Panc1 (cell line): ENCODE measurements at regions not wholly inside any gene's neighbourhood (a gene's known extent, or its start where the extent isn't known, plus 50 kb on each side); places are given as distances from the start of the nearest gene placed in this dataset.

Source experiments
- ATAC-seq: fragments of 200-7000 bp; cut with Tn5 transposase; 2 replicates; pipeline ENCODE4 v1.9.1; 2020; ENCODE audit warnings: mild to moderate bottlenecking, moderate library complexity
- BruUV-seq: library from RNA; stranded (reverse); fragments of 400-500 nt; replicated peaks from 2 replicates; lab custom pipeline; 2021; lab: Mats Ljungman, UMichigan
- CTCF ChIA-PET: fragments of 300-600 bp; sonication (Branson Sonifier 250); formaldehyde crosslinking; loops from one replicate; lab custom pipeline; 2022; ENCODE audit warnings: antibody characterized with exemption; lab: Charles Lee
- POLR2A ChIA-PET: fragments of 300-600 bp; sonication (Branson Sonifier 250); formaldehyde crosslinking; loops from one replicate; lab custom pipeline; 2022; ENCODE audit warnings: antibody characterized with exemption; lab: Charles Lee
- DNase-seq: peaks from one replicate; pipeline ENCODE4 v3.0.0-alpha.2; 2010; ENCODE audit warnings: low read depth, low spot score
- H3K27ac ChIP-seq: 2 replicates; pipeline ENCODE4 v1.5.1; 2011; ENCODE audit warnings: mild to moderate bottlenecking, low read length, inconsistent platforms
- H3K27me3 ChIP-seq: fragments of 200-500 bp; sonication (Bioruptor generic); 2 replicates; pipeline ENCODE4 v1.6.0; 2014; ENCODE audit warnings: low read length, inconsistent platforms; ENCODE audit not compliant: control insufficient read depth, insufficient read depth
- H3K36me3 ChIP-seq: fragments of 200-500 bp; sonication (Bioruptor generic); 2 replicates; pipeline ENCODE4 v1.5.1; 2014; ENCODE audit warnings: inconsistent platforms, mild to moderate bottlenecking, low read length, moderate library complexity; ENCODE audit not compliant: control insufficient read depth, insufficient read depth
- H3K4me1 ChIP-seq: 2 replicates; pipeline ENCODE4 v1.5.1; 2011; ENCODE audit warnings: inconsistent platforms, mild to moderate bottlenecking, low read length, moderate library complexity; ENCODE audit not compliant: control insufficient read depth, insufficient read depth
- H3K4me3 ChIP-seq, 2 experiments: 2 replicates each; pipeline ENCODE4 v1.5.1; 2011 to 2012; ENCODE audit warnings: low read depth in 2 of 2, low read length in 2 of 2, mild to moderate bottlenecking in 2 of 2, inconsistent platforms in 1 of 2, moderate library complexity in 1 of 2
- H3K9me3 ChIP-seq: fragments of 200-500 bp; sonication (Bioruptor generic); 2 replicates; pipeline ENCODE4 v1.5.1; 2014; ENCODE audit warnings: low read depth, mild to moderate bottlenecking, inconsistent platforms, low read length, moderate library complexity; ENCODE audit not compliant: control insufficient read depth, insufficient read depth
- POLR2AphosphoS5 ChIP-seq: IDR thresholded peaks from 2 replicates; pipeline ENCODE4 v1.6.1; 2012; ENCODE audit warnings: mild to moderate bottlenecking, low read depth, low read length, moderate library complexity
- SIN3A ChIP-seq: IDR thresholded peaks from 2 replicates; pipeline ENCODE4 v1.6.1; 2012; ENCODE audit warnings: low read depth, mild to moderate bottlenecking, low read length, moderate library complexity, borderline replicate concordance; ENCODE audit not compliant: insufficient read depth
- TCF7L2 ChIP-seq: IDR thresholded peaks from 2 replicates; pipeline ENCODE4 v1.6.1; 2011; ENCODE audit warnings: mild to moderate bottlenecking, low read depth, low read length, inconsistent platforms
- in situ Hi-C: cut with HindIII; loops from 2 replicates; pipeline ENCODE4 v1.10.0; 2016; ENCODE audit warnings: low sequenced_read_pairs, low pct_unique_long_range_greater_than_20kb
- intact Hi-C: fragments of 100-400 bp; cut with micrococcal nuclease; formaldehyde crosslinking; loops from one replicate; pipeline ENCODE4 v1.10.0; 2022; ENCODE audit not compliant: unreplicated experiment
- TF ChIP-seq, protein P1 (sequence below): fragments of 450-650 bp; IDR thresholded peaks from 2 replicates; pipeline ENCODE4 v1.5.1; 2017; ENCODE audit warnings: mild to moderate bottlenecking
- TF ChIP-seq, protein P2 (sequence below), 2 experiments: IDR thresholded peaks; 2 replicates each; pipeline ENCODE4 v1.6.1; 2011 to 2012; ENCODE audit warnings: low read depth in 2 of 2, control low read depth in 1 of 2, low read length in 1 of 2, mild to moderate bottlenecking in 1 of 2, moderate library complexity in 1 of 2; ENCODE audit not compliant: insufficient read depth in 1 of 2

DNA sequence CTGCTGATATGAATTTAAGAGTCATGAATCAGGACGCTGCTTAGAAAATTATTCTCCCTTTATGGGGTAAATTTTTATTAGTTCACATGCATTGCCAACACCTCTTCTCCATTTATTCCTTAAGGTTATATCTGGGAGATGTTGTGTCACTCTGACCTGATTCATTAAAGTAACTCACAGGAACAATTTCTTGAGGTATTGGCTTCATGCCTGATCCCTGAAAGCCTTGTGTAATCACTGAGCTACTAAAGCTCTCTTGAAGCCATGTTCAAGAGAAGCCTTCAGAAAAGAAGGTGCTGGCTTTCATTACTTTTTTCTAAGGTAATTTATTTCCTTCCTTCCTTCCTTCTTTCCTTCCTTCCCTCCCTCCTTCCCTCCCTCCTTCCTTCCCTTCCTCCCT is 420.6 kb downstream of the RAB38 start:
- H3K4me3 ChIP-seq: no peak overlapping the region
- H3K9me3 ChIP-seq: no peaks in the 10 kb centered on the region
- ATAC-seq (no peak), DNase-seq (no peak)
- BruUV-seq: no TSS peak
- POLR2A ChIA-PET: no interaction called here
- in situ Hi-C loops: no loop called here
- H3K27me3 ChIP-seq: no peaks in the 10 kb centered on the region
- CTCF ChIA-PET: no interaction called here
- TF ChIP-seq TCF7L2 (no peak), SIN3A (no peak), POLR2AphosphoS5 (no peak)
- TF ChIP-seq, protein P1, sequence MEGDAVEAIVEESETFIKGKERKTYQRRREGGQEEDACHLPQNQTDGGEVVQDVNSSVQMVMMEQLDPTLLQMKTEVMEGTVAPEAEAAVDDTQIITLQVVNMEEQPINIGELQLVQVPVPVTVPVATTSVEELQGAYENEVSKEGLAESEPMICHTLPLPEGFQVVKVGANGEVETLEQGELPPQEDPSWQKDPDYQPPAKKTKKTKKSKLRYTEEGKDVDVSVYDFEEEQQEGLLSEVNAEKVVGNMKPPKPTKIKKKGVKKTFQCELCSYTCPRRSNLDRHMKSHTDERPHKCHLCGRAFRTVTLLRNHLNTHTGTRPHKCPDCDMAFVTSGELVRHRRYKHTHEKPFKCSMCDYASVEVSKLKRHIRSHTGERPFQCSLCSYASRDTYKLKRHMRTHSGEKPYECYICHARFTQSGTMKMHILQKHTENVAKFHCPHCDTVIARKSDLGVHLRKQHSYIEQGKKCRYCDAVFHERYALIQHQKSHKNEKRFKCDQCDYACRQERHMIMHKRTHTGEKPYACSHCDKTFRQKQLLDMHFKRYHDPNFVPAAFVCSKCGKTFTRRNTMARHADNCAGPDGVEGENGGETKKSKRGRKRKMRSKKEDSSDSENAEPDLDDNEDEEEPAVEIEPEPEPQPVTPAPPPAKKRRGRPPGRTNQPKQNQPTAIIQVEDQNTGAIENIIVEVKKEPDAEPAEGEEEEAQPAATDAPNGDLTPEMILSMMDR: no peak
- TF ChIP-seq, protein P2, sequence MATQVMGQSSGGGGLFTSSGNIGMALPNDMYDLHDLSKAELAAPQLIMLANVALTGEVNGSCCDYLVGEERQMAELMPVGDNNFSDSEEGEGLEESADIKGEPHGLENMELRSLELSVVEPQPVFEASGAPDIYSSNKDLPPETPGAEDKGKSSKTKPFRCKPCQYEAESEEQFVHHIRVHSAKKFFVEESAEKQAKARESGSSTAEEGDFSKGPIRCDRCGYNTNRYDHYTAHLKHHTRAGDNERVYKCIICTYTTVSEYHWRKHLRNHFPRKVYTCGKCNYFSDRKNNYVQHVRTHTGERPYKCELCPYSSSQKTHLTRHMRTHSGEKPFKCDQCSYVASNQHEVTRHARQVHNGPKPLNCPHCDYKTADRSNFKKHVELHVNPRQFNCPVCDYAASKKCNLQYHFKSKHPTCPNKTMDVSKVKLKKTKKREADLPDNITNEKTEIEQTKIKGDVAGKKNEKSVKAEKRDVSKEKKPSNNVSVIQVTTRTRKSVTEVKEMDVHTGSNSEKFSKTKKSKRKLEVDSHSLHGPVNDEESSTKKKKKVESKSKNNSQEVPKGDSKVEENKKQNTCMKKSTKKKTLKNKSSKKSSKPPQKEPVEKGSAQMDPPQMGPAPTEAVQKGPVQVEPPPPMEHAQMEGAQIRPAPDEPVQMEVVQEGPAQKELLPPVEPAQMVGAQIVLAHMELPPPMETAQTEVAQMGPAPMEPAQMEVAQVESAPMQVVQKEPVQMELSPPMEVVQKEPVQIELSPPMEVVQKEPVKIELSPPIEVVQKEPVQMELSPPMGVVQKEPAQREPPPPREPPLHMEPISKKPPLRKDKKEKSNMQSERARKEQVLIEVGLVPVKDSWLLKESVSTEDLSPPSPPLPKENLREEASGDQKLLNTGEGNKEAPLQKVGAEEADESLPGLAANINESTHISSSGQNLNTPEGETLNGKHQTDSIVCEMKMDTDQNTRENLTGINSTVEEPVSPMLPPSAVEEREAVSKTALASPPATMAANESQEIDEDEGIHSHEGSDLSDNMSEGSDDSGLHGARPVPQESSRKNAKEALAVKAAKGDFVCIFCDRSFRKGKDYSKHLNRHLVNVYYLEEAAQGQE (IDR thresholded peaks at IDR 0.05; ENCODE audit: insufficient read depth in 1 of 2, low read depth in 2 of 2, low read length in 1 of 2): no peak
- H3K36me3 ChIP-seq: no peaks in the 10 kb centered on the region
- intact Hi-C loops: no loop called here
- H3K27ac ChIP-seq: no peak overlapping the region
- H3K4me1 ChIP-seq: no peaks in the 10 kb centered on the region

DNA sequence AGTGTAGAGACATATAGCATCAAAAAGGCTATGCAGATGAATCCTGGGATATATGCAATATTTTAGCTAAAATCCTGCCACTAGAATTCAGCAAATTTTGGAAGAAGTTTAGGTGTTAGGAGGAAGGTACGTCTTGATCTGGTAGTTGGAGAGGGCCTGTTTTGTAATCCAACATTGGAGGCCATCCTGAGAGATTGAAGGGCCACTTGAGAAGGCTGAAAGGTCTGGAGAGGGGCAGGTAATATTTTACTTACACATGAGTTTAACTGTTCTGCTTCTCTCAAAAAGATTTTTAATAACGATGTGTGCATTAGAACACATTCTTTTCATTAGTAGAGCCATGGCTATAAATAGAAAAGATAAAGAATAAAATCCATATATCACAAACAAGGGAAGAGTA is 422.1 kb downstream of the RAB38 start:
- intact Hi-C loops: no loop called here
- in situ Hi-C loops: no loop called here
- DNase-seq: no peak
- H3K9me3 ChIP-seq: no peaks in the 10 kb centered on the region
- no peak overlapping the region for H3K4me3 ChIP-seq
- no peaks in the 10 kb centered on the region for H3K4me1 ChIP-seq
- no peak for TF ChIP-seq SIN3A
- TF ChIP-seq, protein P2 (IDR thresholded peaks at IDR 0.05; ENCODE audit: insufficient read depth in 1 of 2, low read depth in 2 of 2, low read length in 1 of 2): no peak
- TF ChIP-seq TCF7L2: no peak
- TF ChIP-seq, protein P1: no peak
- no peak for TF ChIP-seq POLR2AphosphoS5
- no peaks in the 10 kb centered on the region for H3K36me3 ChIP-seq
- ChIA-PET POLR2A (no interaction called here), CTCF (no interaction called here)
- ATAC-seq: no peak
- no TSS peak for BruUV-seq
- H3K27me3 ChIP-seq: no peaks in the 10 kb centered on the region
- no peak overlapping the region for H3K27ac ChIP-seq
